BLaER1 treated with 17β-estradiol and CSF1 and Interleukin-3, amounts not matched to agents 10 nM and 100 nM (cell line): ENCODE measurements at regions not wholly inside any gene's neighbourhood (a gene's known extent, or its start where the extent isn't known, plus 50 kb on each side); places are given as distances from the start of the nearest gene placed in this dataset.
"Not testable (repeated sequence)": the region's sequence is repeated elsewhere in the genome, so short reads cannot be mapped to it uniquely, and the experiment has no call there.

Experiments used
- H3K27ac ChIP-seq, 11 experiments: shearing (Covaris generic); formaldehyde crosslinking; 2 replicates each; pipeline ENCODE4 v1.8.1; 2022
- H3K27me3 ChIP-seq, 11 experiments: shearing (Covaris generic); formaldehyde crosslinking; 2 replicates each; pipeline ENCODE4 v1.8.1; 2022
- H3K36me3 ChIP-seq, 11 experiments: shearing (Covaris generic); formaldehyde crosslinking; 2 replicates each; pipeline ENCODE4 v1.8.1; 2022
- H3K4me1 ChIP-seq, 10 experiments: shearing (Covaris generic); formaldehyde crosslinking; 2 replicates each; pipeline ENCODE4 v1.8.1; 2022
- H3K4me2 ChIP-seq, 11 experiments: shearing (Covaris generic); formaldehyde crosslinking; 2 replicates each; pipeline ENCODE4 v1.8.1; 2022
- H3K4me3 ChIP-seq, 10 experiments: shearing (Covaris generic); formaldehyde crosslinking; 2 replicates each; pipeline ENCODE4 v1.8.1; 2022
- H3K9ac ChIP-seq, 11 experiments: shearing (Covaris generic); formaldehyde crosslinking; 2 replicates each; pipeline ENCODE4 v1.8.1; 2022
- H3K9me3 ChIP-seq, 11 experiments: shearing (Covaris generic); formaldehyde crosslinking; replicated peaks in 1 of 11; 2 replicates each; pipeline ENCODE4 v1.8.1; 2022
- H4K20me1 ChIP-seq, 11 experiments: shearing (Covaris generic); formaldehyde crosslinking; 2 replicates each; pipeline ENCODE4 v1.8.1; 2022
- Cebpa-rat ChIP-seq, 11 experiments: shearing (Covaris generic); IDR thresholded peaks; 2 replicates each; pipeline ENCODE4 v1.8.1; 2022

GRCh38 chr1:98523256-98523655, 138.3 kb upstream of the SNX7 start:
- Histone ChIP-seq H3K4me3 (no peak overlapping the region), H3K9ac (no peak overlapping the region), H3K4me2 (no peak overlapping the region), H3K27ac (no peak overlapping the region), H3K36me3 (no peaks in the 10 kb centered on the region), H3K27me3 (no peaks in the 10 kb centered on the region), H4K20me1 (no peaks in the 10 kb centered on the region), H3K4me1 (no peaks in the 10 kb centered on the region), H3K9me3 (peaks cover 16 to 34% (median 21%) of the 10 kb centered on the region in 11 experiments; a peak in 18 of 22 replicates)
- TF ChIP-seq Cebpa-rat (IDR thresholded peaks at IDR 0.05): no peak

- Histone ChIP-seq H4K20me1 (no peaks in the 10 kb centered on the region), H3K4me2 (no peak overlapping the region), H3K27me3 (no peaks in the 10 kb centered on the region), H3K4me1 (no peaks in the 10 kb centered on the region), H3K9me3 (peaks cover 0 to 7% (median 0%) of the 10 kb centered on the region in 11 experiments; a peak in 2 of 22 replicates), H3K9ac (no peak overlapping the region), H3K27ac (peak overlapping the region in 3 of 11 experiments; percentile 2 to 16 (median 6); a peak in 1 of 22 replicates), H3K4me3 (no peak overlapping the region), H3K36me3 (no peaks in the 10 kb centered on the region)
- TF ChIP-seq Cebpa-rat (IDR thresholded peaks at IDR 0.05): no peak
Measured at GRCh38 chr1:98516306-98516705, 145.2 kb upstream of the SNX7 start.

- no peak for TF ChIP-seq Cebpa-rat (IDR thresholded peaks at IDR 0.05)
- H3K4me2 ChIP-seq: no peak overlapping the region
- no peaks in the 10 kb centered on the region for H3K27me3 ChIP-seq
- no peaks in the 10 kb centered on the region for H4K20me1 ChIP-seq
- no peaks in the 10 kb centered on the region for H3K36me3 ChIP-seq
- peaks cover 0 to 7% (median 0%) of the 10 kb centered on the region in 11 experiments; a peak in 2 of 22 replicates for H3K9me3 ChIP-seq
- H3K27ac ChIP-seq: peak overlapping the region in 1 of 11 experiments; percentile 6; a peak in 1 of 22 replicates
- H3K9ac ChIP-seq: no peak overlapping the region
- no peaks in the 10 kb centered on the region for H3K4me1 ChIP-seq
- no peak overlapping the region for H3K4me3 ChIP-seq
Measured at GRCh38 chr1:98515744-98516143, 145.8 kb upstream of the SNX7 start.

- not testable (repeated sequence) for H4K20me1 ChIP-seq, H3K9me3 ChIP-seq, H3K9ac ChIP-seq, H3K36me3 ChIP-seq, H3K4me2 ChIP-seq, H3K4me3 ChIP-seq, H3K4me1 ChIP-seq, H3K27me3 ChIP-seq, H3K27ac ChIP-seq
Measured at GRCh38 chr1:98512216-98512615, 149.3 kb upstream of the SNX7 start.

GRCh38 chr1:98503771-98504170, 157.8 kb upstream of the SNX7 start:
- no peak overlapping the region for H3K4me2 ChIP-seq
- no peaks in the 10 kb centered on the region for H4K20me1 ChIP-seq
- no peaks in the 10 kb centered on the region for H3K36me3 ChIP-seq
- H3K27me3 ChIP-seq: no peaks in the 10 kb centered on the region
- H3K9ac ChIP-seq: no peak overlapping the region
- H3K27ac ChIP-seq: no peak overlapping the region
- no peak overlapping the region for H3K4me3 ChIP-seq
- TF ChIP-seq Cebpa-rat (IDR thresholded peaks at IDR 0.05): no peak
- peaks cover 0 to 26% (median 11%) of the 10 kb centered on the region in 11 experiments; a peak in 17 of 22 replicates for H3K9me3 ChIP-seq
- H3K4me1 ChIP-seq: no peaks in the 10 kb centered on the region

- Histone ChIP-seq H3K4me3 (no peak overlapping the region), H3K9ac (no peak overlapping the region), H3K27ac (no peak overlapping the region), H3K4me2 (no peak overlapping the region), H3K36me3 (no peaks in the 10 kb centered on the region), H3K27me3 (no peaks in the 10 kb centered on the region), H3K4me1 (no peaks in the 10 kb centered on the region), H3K9me3 (peaks cover 0 to 26% (median 11%) of the 10 kb centered on the region in 11 experiments; a peak in 17 of 22 replicates), H4K20me1 (no peaks in the 10 kb centered on the region)
- TF ChIP-seq Cebpa-rat (IDR thresholded peaks at IDR 0.05): no peak
Measured at GRCh38 chr1:98502937-98503336, 158.6 kb upstream of the SNX7 start.

- H3K27ac ChIP-seq: no peak overlapping the region
- no peak for TF ChIP-seq Cebpa-rat (IDR thresholded peaks at IDR 0.05)
- H4K20me1 ChIP-seq: no peaks in the 10 kb centered on the region
- no peak overlapping the region for H3K4me2 ChIP-seq
- peaks cover 0 to 12% (median 8%) of the 10 kb centered on the region in 11 experiments; a peak in 13 of 22 replicates for H3K9me3 ChIP-seq
- no peaks in the 10 kb centered on the region for H3K36me3 ChIP-seq
- no peak overlapping the region for H3K4me3 ChIP-seq
- H3K4me1 ChIP-seq: no peaks in the 10 kb centered on the region
- H3K9ac ChIP-seq: no peak overlapping the region
- H3K27me3 ChIP-seq: no peaks in the 10 kb centered on the region
Measured at GRCh38 chr1:98500324-98500723, 161.2 kb upstream of the SNX7 start.

- Histone ChIP-seq H3K9me3 (peaks cover 0 to 11% (median 8%) of the 10 kb centered on the region in 11 experiments; a peak in 12 of 22 replicates), H3K27me3 (no peaks in the 10 kb centered on the region), H3K36me3 (no peaks in the 10 kb centered on the region), H4K20me1 (no peaks in the 10 kb centered on the region), H3K4me1 (no peaks in the 10 kb centered on the region), H3K4me3 (no peak overlapping the region), H3K9ac (no peak overlapping the region), H3K4me2 (no peak overlapping the region), H3K27ac (no peak overlapping the region)
- no peak for TF ChIP-seq Cebpa-rat (IDR thresholded peaks at IDR 0.05)
Measured at GRCh38 chr1:98498651-98499050, 162.9 kb upstream of the SNX7 start.

GRCh38 chr1:98497497-98497896, 164.0 kb upstream of the SNX7 start:
- H3K36me3 ChIP-seq: no peaks in the 10 kb centered on the region
- H3K9me3 ChIP-seq: peaks cover 0 to 11% (median 8%) of the 10 kb centered on the region in 11 experiments; a peak in 12 of 22 replicates
- TF ChIP-seq Cebpa-rat (IDR thresholded peaks at IDR 0.05): no peak
- no peak overlapping the region for H3K9ac ChIP-seq
- H3K27ac ChIP-seq: no peak overlapping the region
- H3K4me2 ChIP-seq: no peak overlapping the region
- H3K4me3 ChIP-seq: no peak overlapping the region
- H3K4me1 ChIP-seq: no peaks in the 10 kb centered on the region
- no peaks in the 10 kb centered on the region for H3K27me3 ChIP-seq
- H4K20me1 ChIP-seq: no peaks in the 10 kb centered on the region

GRCh38 chr1:98496256-98496995, 165.1 kb upstream of the SNX7 start:
- Histone ChIP-seq H3K9ac (no peak overlapping the region), H3K27me3 (no peaks in the 10 kb centered on the region), H3K36me3 (no peaks in the 10 kb centered on the region), H3K27ac (no peak overlapping the region), H3K4me3 (no peak overlapping the region), H3K9me3 (peaks cover 0 to 7% (median 5%) of the 10 kb centered on the region in 11 experiments; a peak in 10 of 22 replicates), H3K4me2 (no peak overlapping the region), H3K4me1 (no peaks in the 10 kb centered on the region), H4K20me1 (no peaks in the 10 kb centered on the region)
- no peak for TF ChIP-seq Cebpa-rat (IDR thresholded peaks at IDR 0.05)
